BLaER1 (cell line): ENCODE measurements at regions not wholly inside any gene's neighbourhood (a gene's known extent, or its start where the extent isn't known, plus 50 kb on each side); places are given as distances from the start of the nearest gene placed in this dataset.

Source experiments
- H3K27ac ChIP-seq: shearing (Covaris generic); formaldehyde crosslinking; 2 replicates; pipeline ENCODE4 v1.8.1; 2022
- H3K27me3 ChIP-seq: shearing (Covaris generic); formaldehyde crosslinking; 2 replicates; pipeline ENCODE4 v1.8.1; 2022
- H3K36me3 ChIP-seq: shearing (Covaris generic); formaldehyde crosslinking; 2 replicates; pipeline ENCODE4 v1.8.1; 2022
- H3K4me1 ChIP-seq: shearing (Covaris generic); formaldehyde crosslinking; 2 replicates; pipeline ENCODE4 v1.8.1; 2022
- H3K4me2 ChIP-seq: shearing (Covaris generic); formaldehyde crosslinking; 2 replicates; pipeline ENCODE4 v1.8.1; 2022
- H3K4me3 ChIP-seq: shearing (Covaris generic); formaldehyde crosslinking; 2 replicates; pipeline ENCODE4 v1.8.1; 2022
- H3K9ac ChIP-seq: shearing (Covaris generic); formaldehyde crosslinking; 2 replicates; pipeline ENCODE4 v1.8.1; 2022
- H3K9me3 ChIP-seq: shearing (Covaris generic); formaldehyde crosslinking; 2 replicates; pipeline ENCODE4 v1.8.1; 2022
- H4K20me1 ChIP-seq: shearing (Covaris generic); formaldehyde crosslinking; 2 replicates; pipeline ENCODE4 v1.8.1; 2022
- Cebpa-rat ChIP-seq: shearing (Covaris generic); IDR thresholded peaks from 2 replicates; pipeline ENCODE4 v1.8.1; 2022

DNA sequence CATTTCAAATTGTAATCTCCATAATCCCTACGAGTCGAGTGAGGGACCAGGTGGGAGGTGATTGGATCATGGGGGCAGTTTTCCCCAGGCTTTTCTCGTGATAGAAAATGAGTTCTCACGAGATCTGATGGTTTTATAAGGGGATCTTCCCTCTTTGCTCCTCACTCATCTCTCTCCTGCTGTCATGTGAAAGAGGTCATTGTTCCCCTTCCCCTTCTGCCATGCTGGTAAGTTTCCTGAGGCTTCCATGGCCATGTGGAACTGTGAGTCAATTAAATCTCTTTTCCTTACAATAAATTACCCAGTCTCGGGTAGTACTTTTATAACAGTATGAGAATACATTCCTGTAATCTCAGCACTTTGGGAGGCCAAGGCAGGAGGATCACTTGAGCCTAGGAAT is 76.7 kb upstream of the MARCHF10 start:
- H3K4me2 ChIP-seq, result no peak overlapping the region
- H3K9ac ChIP-seq, result no peak overlapping the region
- H3K27ac ChIP-seq, result no peak overlapping the region
- no peak overlapping the region for H3K4me3 ChIP-seq
- H3K36me3 ChIP-seq, result no peaks in the 10 kb centered on the region
- no peak for TF ChIP-seq Cebpa-rat
- H4K20me1 ChIP-seq, result no peaks in the 10 kb centered on the region
- H3K4me1 ChIP-seq, result no peaks in the 10 kb centered on the region
- H3K9me3 ChIP-seq, result 0 out of 2 replicates have a peak, but pooled peaks cover 4% of the 10 kb centered on the region
- H3K27me3 ChIP-seq, result no peaks in the 10 kb centered on the region

- H3K9ac ChIP-seq, result no peak overlapping the region
- no peaks in the 10 kb centered on the region for H4K20me1 ChIP-seq
- 0 out of 2 replicates have a peak, but pooled peaks cover 2% of the 10 kb centered on the region for H3K9me3 ChIP-seq
- no peaks in the 10 kb centered on the region for H3K4me1 ChIP-seq
- no peak overlapping the region for H3K4me3 ChIP-seq
- H3K27me3 ChIP-seq, result no peaks in the 10 kb centered on the region
- H3K36me3 ChIP-seq, result no peaks in the 10 kb centered on the region
- H3K27ac ChIP-seq, result no peak overlapping the region
- TF ChIP-seq Cebpa-rat, result no peak
- H3K4me2 ChIP-seq, result no peak overlapping the region
Measured at GRCh38 chr17:62882878-62883277, 74.8 kb upstream of the MARCHF10 start.

GRCh38 chr17:62882284-62882683 is 74.2 kb upstream of the MARCHF10 start:
- Histone ChIP-seq H3K9me3 (no peaks in the 10 kb centered on the region), H3K4me2 (no peak overlapping the region), H3K27me3 (no peaks in the 10 kb centered on the region), H3K27ac (no peak overlapping the region), H4K20me1 (no peaks in the 10 kb centered on the region), H3K9ac (no peak overlapping the region), H3K4me3 (no peak overlapping the region), H3K36me3 (no peaks in the 10 kb centered on the region), H3K4me1 (no peaks in the 10 kb centered on the region)
- no peak for TF ChIP-seq Cebpa-rat

DNA sequence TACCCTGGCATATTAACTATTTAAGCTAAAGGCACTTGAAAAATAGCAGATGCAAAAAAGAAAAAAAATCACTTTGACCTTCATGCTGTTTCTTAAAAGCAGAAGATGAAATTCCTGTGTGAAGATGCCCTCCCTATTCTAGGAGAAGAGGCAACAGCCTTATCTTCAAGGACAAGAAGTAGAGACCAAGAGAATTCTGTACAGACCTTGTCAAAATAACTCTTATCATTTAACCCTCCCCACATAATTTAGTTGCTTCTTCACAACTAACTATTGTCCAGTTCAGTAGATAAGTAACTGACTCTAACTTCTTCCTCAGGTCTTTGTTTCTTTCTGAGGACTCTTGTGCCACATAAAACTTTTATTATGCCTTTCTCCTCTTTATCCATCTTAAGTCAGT is 72.0 kb upstream of the MARCHF10 start:
- Histone ChIP-seq H3K4me2 (no peak overlapping the region), H3K27me3 (no peaks in the 10 kb centered on the region), H3K9ac (no peak overlapping the region), H3K36me3 (no peaks in the 10 kb centered on the region), H3K9me3 (no peaks in the 10 kb centered on the region), H3K27ac (no peak overlapping the region), H3K4me1 (no peaks in the 10 kb centered on the region), H3K4me3 (no peak overlapping the region), H4K20me1 (no peaks in the 10 kb centered on the region)
- no peak for TF ChIP-seq Cebpa-rat

DNA sequence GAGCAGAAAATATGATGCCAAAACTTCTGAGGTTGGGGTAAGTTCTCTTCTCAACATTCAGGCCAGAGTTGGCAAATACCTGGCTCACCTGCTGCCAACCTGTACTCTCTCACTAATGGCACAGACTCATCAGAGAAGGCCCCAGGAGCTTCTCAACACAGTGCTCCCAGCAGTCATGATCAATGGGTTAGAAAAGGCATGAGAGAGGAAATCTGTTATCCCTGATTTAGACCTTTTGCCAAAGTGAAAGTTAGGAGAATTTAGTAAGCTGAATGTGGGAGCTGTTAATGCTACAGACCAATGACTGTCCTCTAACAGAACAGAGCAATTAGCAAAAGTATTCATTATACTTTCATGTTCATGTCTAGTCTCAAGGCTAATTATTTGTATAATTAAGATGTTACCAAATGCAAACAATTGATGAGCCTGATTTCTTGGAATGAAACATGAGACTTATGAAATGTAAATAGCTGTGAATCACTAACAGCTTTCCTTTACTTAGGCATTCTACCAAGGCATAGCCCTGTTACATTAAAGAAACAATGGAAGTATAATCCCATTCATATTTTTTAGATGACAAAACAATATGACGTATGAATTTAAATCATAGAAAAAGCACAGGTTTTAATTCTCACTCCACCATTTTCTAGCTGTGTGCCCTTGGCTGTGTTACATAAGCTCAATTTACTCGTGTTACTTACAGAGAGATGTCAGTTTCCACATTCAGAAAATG is 68.7 kb upstream of the MARCHF10 start:
- H3K4me2 ChIP-seq, result no peak overlapping the region
- TF ChIP-seq Cebpa-rat, result no peak
- H3K4me3 ChIP-seq, result no peak overlapping the region
- H4K20me1 ChIP-seq, result no peaks in the 10 kb centered on the region
- no peaks in the 10 kb centered on the region for H3K27me3 ChIP-seq
- no peaks in the 10 kb centered on the region for H3K9me3 ChIP-seq
- H3K27ac ChIP-seq, result no peak overlapping the region
- H3K4me1 ChIP-seq, result no peaks in the 10 kb centered on the region
- no peak overlapping the region for H3K9ac ChIP-seq
- H3K36me3 ChIP-seq, result no peaks in the 10 kb centered on the region

GRCh38 chr17:62876063-62876462 is 67.9 kb upstream of the MARCHF10 start:
- Histone ChIP-seq H3K4me2 (no peak overlapping the region), H3K36me3 (no peaks in the 10 kb centered on the region), H3K4me3 (no peak overlapping the region), H3K27me3 (no peaks in the 10 kb centered on the region), H3K9me3 (no peaks in the 10 kb centered on the region), H4K20me1 (no peaks in the 10 kb centered on the region), H3K9ac (no peak overlapping the region), H3K27ac (no peak overlapping the region), H3K4me1 (no peaks in the 10 kb centered on the region)
- no peak for TF ChIP-seq Cebpa-rat

DNA sequence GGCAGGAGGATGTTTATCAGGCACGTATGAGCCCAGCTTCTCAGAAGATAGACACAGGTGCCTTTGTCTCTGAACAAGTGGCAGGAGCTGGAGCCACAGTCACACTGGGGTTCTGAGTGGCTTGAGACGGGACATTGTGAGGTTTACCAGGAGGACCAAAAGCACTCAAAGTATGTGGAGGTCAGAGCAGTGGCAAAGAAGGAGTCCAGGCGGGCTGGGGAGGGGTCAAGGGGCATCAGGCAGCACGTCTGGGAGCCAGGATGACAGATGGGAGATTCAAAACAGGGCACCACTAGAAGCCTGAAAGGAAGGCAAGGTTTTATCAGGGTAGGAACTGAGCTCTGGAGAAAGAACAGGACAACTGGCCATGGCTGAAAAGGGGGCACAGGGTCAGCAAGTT is 67.2 kb upstream of the MARCHF10 start:
- Histone ChIP-seq H3K27me3 (no peaks in the 10 kb centered on the region), H3K27ac (no peak overlapping the region), H3K4me3 (no peak overlapping the region), H3K36me3 (no peaks in the 10 kb centered on the region), H4K20me1 (no peaks in the 10 kb centered on the region), H3K9ac (no peak overlapping the region), H3K4me2 (no peak overlapping the region), H3K4me1 (no peaks in the 10 kb centered on the region), H3K9me3 (no peaks in the 10 kb centered on the region)
- TF ChIP-seq Cebpa-rat, result no peak

DNA sequence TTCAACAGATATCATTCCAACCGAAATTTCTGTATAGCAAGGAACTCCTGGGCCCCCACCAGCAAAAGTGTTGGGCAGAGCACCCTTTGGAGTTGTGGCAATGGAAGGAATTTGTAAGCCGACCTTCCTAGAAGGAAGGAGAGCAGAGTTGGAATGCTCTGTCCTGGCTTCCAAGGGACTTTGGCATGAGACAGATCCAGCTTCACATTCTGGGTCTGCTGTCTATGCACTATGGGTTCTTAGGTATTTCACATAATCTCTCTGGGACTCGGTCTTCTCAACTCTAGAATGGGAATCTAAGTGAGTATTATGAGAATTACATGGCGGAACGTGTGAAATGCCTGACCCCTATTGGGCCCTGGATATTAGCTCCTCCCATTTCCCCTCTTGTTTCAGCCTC is 63.2 kb upstream of the MARCHF10 start:
- Histone ChIP-seq H3K9ac (no peak overlapping the region), H3K36me3 (no peaks in the 10 kb centered on the region), H3K27me3 (no peaks in the 10 kb centered on the region), H3K27ac (no peak overlapping the region), H3K4me2 (no peak overlapping the region), H4K20me1 (no peaks in the 10 kb centered on the region), H3K9me3 (no peaks in the 10 kb centered on the region), H3K4me1 (peaks cover 7% of the 10 kb centered on the region; the same call in 1 of the 2 replicates), H3K4me3 (no peak overlapping the region)
- TF ChIP-seq Cebpa-rat, result no peak

GRCh38 chr17:62870552-62870971 is 62.4 kb upstream of the MARCHF10 start:
- Histone ChIP-seq H3K9me3 (no peaks in the 10 kb centered on the region), H4K20me1 (no peaks in the 10 kb centered on the region), H3K4me1 (peaks cover 10% of the 10 kb centered on the region; the same call in 1 of the 2 replicates), H3K36me3 (no peaks in the 10 kb centered on the region), H3K9ac (no peak overlapping the region), H3K4me2 (no peak overlapping the region), H3K27ac (no peak overlapping the region), H3K4me3 (no peak overlapping the region), H3K27me3 (no peaks in the 10 kb centered on the region)
- no peak for TF ChIP-seq Cebpa-rat

DNA sequence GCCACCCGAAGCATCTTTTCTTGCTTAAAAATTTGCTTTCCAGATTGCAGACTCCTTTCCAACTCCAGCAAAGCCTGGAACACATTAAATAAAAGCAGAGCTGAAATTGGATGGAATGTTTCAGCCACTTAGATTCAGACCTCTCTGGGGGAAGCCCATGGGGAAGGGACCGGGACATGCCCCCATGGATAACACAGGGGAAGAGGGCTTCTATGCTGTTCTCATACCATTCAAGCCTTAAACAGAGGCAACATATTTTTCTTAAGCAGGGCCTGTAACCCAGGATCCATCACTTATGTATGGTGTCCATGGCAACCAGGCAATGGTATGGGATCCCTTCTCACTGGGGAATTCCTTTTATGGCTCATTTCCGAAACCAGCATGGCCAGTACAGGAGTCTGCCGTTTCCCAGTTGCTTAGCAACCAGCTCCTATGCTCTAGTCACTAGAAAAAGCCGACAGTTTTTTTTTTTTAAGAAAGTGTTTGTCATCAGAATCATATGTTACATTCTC is 62.0 kb upstream of the MARCHF10 start:
- Histone ChIP-seq H3K4me3 (no peak overlapping the region), H3K4me2 (no peak overlapping the region)

More for the DNA sequence above, 62.0 kb upstream of the MARCHF10 start:
- no peaks in the 10 kb centered on the region for H3K9me3 ChIP-seq
- H3K27ac ChIP-seq, result no peak overlapping the region
- H3K9ac ChIP-seq, result no peak overlapping the region
- H3K4me1 ChIP-seq, result peaks cover 10% of the 10 kb centered on the region; the same call in 1 of the 2 replicates
- TF ChIP-seq Cebpa-rat, result no peak
- no peaks in the 10 kb centered on the region for H4K20me1 ChIP-seq
- no peaks in the 10 kb centered on the region for H3K27me3 ChIP-seq
- H3K36me3 ChIP-seq, result no peaks in the 10 kb centered on the region
